ENCODE measurements at regions not wholly inside any gene's neighbourhood (a gene's known extent, or its start where the extent isn't known, plus 50 kb on each side); places are given as distances from the start of the nearest gene placed in this dataset.

DNA sequence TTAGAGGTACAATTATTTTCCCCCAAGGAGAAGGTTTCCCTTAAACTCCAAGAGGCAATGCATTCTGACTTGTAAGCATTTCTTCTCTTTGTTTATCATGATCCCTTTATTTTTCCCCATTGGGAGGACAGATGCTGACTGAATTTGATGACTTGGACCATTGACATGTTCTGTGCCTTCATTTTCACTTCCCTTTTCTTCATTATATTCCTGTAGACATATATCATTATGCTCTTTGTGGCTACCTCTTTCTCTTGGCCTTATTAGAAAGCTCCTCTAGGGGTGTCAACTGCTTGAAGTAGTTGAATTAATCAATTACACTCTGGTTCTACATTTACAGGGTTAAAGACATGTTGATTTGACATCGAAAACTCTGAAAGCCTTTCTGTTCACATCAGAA, 330.0 kb upstream of the DCC start:
- no peaks in the 10 kb centered on the region for H3K9me3 ChIP-seq
- TF ChIP-seq, protein P1, sequence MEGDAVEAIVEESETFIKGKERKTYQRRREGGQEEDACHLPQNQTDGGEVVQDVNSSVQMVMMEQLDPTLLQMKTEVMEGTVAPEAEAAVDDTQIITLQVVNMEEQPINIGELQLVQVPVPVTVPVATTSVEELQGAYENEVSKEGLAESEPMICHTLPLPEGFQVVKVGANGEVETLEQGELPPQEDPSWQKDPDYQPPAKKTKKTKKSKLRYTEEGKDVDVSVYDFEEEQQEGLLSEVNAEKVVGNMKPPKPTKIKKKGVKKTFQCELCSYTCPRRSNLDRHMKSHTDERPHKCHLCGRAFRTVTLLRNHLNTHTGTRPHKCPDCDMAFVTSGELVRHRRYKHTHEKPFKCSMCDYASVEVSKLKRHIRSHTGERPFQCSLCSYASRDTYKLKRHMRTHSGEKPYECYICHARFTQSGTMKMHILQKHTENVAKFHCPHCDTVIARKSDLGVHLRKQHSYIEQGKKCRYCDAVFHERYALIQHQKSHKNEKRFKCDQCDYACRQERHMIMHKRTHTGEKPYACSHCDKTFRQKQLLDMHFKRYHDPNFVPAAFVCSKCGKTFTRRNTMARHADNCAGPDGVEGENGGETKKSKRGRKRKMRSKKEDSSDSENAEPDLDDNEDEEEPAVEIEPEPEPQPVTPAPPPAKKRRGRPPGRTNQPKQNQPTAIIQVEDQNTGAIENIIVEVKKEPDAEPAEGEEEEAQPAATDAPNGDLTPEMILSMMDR (IDR thresholded peaks at IDR 0.05): no peak
- TF ChIP-seq POLR2AphosphoS5 (IDR thresholded peaks at IDR 0.05) (no peak), POLR2A (IDR thresholded peaks at IDR 0.05) (no peak)
- H3K4me3 ChIP-seq: no peak overlapping the region
- intact Hi-C loops (cut with DNase I): no loop called here
- DNase-seq (ENCODE audit: low spot score): no peak
- no peak overlapping the region for H3K27ac ChIP-seq
- no peaks in the 10 kb centered on the region for H3K36me3 ChIP-seq
- no peaks in the 10 kb centered on the region for H3K4me1 ChIP-seq (replicated peaks)
- WGBS: 93% methylated on average over 1 of the region's 1 CpG
- no peaks in the 10 kb centered on the region for H3K27me3 ChIP-seq (replicated peaks; ENCODE audit: insufficient read depth)

DNA sequence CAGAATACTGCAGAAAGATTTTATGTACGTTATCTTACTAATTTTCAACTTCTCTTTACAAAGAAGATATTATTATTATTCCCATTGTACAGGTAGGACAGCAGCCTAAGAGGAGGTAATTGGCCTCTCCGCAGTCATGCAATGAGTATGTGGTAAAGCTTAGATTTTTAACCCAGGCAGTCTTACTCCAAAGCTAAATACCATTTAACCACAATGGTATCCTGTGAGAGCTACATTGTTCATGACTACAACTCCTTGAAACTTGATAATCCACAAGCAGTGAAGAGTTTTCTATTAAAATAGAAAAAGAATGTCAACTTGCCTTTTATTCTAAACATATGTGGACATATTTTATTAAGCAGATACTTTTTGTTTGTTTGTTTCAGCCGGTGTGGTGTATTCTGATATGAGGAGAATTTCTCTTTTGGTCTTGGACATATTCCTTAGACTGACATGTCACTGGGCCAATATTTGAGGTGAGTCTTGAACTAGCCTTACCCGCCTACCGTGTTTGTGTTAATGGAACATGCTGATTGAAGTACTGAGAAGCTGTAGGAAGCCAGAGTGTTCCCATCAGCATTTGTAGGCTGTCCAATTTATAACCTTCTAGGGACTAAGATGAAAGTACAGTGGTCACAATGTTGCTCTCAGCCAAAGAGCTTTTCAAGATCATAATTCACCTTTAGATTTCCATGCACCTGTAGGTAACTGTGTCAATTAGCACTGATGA, 293.9 kb upstream of the DCC start:
- Histone ChIP-seq H3K36me3 (no peaks in the 10 kb centered on the region), H3K27me3 (replicated peaks; ENCODE audit: insufficient read depth) (no peaks in the 10 kb centered on the region), H3K4me3 (no peak overlapping the region), H3K4me1 (replicated peaks) (no peaks in the 10 kb centered on the region), H3K27ac (no peak overlapping the region), H3K9me3 (no peaks in the 10 kb centered on the region)
- 83% methylated on average over 5 of the region's 5 CpGs for WGBS
- TF ChIP-seq POLR2A (IDR thresholded peaks at IDR 0.05): no peak
- TF ChIP-seq, protein P1 (IDR thresholded peaks at IDR 0.05): no peak
- TF ChIP-seq POLR2AphosphoS5 (IDR thresholded peaks at IDR 0.05): no peak
- intact Hi-C loops (cut with DNase I): no loop called here
- DNase-seq (ENCODE audit: low spot score): no peak

DNA sequence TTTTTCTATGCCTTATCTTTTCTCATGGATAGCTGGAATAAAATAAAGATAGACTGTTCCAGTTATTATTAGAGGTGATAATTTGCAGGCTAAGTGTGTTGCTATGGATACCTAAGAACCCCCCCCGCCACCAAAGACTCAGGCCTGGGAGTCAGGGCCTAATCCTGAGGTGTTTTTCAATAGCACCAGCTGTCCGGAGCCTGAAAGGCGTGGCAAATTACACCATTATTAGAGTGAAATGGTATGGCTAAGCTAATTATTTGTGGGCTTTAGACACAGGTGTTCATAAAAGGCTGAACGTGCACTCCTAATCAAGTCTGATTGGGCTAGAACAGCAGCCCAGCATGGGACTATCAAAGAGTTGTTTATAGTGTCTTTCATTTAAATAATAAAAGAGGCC, 293.2 kb upstream of the DCC start:
- TF ChIP-seq POLR2A (IDR thresholded peaks at IDR 0.05) (no peak), POLR2AphosphoS5 (IDR thresholded peaks at IDR 0.05) (no peak)
- TF ChIP-seq, protein P1 (IDR thresholded peaks at IDR 0.05): no peak
- no peaks in the 10 kb centered on the region for H3K4me1 ChIP-seq (replicated peaks)
- H3K4me3 ChIP-seq: no peak overlapping the region
- no peak for DNase-seq (ENCODE audit: low spot score)
- no peak overlapping the region for H3K27ac ChIP-seq
- H3K27me3 ChIP-seq (replicated peaks; ENCODE audit: insufficient read depth): no peaks in the 10 kb centered on the region
- H3K9me3 ChIP-seq: no peaks in the 10 kb centered on the region
- intact Hi-C loops (cut with DNase I): no loop called here
- WGBS: 69% methylated on average over 4 of the region's 4 CpGs
- H3K36me3 ChIP-seq: no peaks in the 10 kb centered on the region

DNA sequence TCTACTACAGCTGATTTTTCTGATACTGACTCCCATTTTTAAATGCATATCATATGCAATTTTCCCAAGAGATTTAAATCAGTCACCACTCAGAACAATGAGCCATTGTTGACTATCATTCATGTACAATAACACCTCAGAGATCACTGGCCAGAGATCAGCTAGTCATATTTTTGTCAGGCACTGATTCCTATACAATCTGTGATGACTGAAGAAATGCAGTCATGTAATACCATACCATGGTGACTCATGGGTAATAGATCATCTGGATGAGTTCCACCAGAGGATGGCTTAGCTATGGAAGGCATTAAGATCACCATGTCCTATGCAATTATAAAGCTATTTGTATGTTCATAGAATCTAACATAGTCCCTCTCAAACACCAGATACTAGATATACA, 285.7 kb upstream of the DCC start:
- H3K9me3 ChIP-seq: no peaks in the 10 kb centered on the region
- H3K4me1 ChIP-seq (replicated peaks): no peaks in the 10 kb centered on the region
- no peaks in the 10 kb centered on the region for H3K27me3 ChIP-seq (replicated peaks; ENCODE audit: insufficient read depth)
- no peaks in the 10 kb centered on the region for H3K36me3 ChIP-seq
- TF ChIP-seq, protein P1 (IDR thresholded peaks at IDR 0.05): no peak
- TF ChIP-seq POLR2AphosphoS5 (IDR thresholded peaks at IDR 0.05): no peak
- no peak for DNase-seq (ENCODE audit: low spot score)
- intact Hi-C loops (cut with DNase I): no loop called here
- H3K4me3 ChIP-seq: no peak overlapping the region
- H3K27ac ChIP-seq: no peak overlapping the region

DNA sequence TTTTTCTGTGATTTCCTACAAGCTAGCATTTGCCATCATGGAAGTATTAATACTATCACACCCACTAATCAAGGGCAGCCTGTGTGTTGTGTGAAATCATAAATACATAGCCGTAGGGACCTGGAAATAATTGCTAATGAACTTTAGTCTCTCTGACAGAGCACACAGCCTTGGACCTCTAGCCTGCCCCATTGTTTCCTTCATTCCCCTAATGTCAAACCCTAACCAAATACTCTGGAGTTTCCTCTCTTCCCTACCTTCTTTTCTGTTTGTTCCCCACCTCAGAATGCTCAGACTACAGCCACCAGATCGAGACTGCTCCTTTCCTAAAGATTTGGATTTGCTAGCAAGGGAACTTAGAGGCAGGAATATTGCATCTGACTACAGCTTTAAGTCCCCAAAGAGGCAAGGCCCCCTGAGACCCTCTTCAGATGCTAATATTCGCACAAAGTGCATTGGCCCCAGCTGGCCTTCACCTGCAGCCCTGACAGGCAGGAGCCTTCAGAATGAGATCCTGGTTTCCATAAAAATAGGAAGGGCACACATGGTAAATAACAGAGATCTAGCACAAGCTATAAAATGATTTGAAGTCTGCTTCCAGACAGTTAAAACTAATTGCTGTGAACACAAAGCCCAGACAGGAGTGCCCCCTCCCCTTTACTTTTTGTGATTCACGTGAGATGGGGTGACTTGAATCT, 279.2 kb upstream of the DCC start:
- 17% methylated on average over 4 of the region's 4 CpGs for WGBS
- Histone ChIP-seq H3K36me3 (no peaks in the 10 kb centered on the region), H3K27me3 (replicated peaks; ENCODE audit: insufficient read depth) (no peaks in the 10 kb centered on the region), H3K9me3 (no peaks in the 10 kb centered on the region), H3K27ac (no peak overlapping the region), H3K4me3 (no peak overlapping the region), H3K4me1 (replicated peaks) (no peaks in the 10 kb centered on the region)
- no peak for DNase-seq (ENCODE audit: low spot score)
- intact Hi-C loops (cut with DNase I): no loop called here
- peak; percentile 49 for TF ChIP-seq POLR2AphosphoS5 (IDR thresholded peaks at IDR 0.05)
- no peak for TF ChIP-seq POLR2A (IDR thresholded peaks at IDR 0.05)
